ENCODE measurements at regions not wholly inside any gene's neighbourhood (a gene's known extent, or its start where the extent isn't known, plus 50 kb on each side); places are given as distances from the start of the nearest gene placed in this dataset.

GRCh38 chr10:4024516-4025245 lies 239.7 kb upstream of the KLF6 start:
- no peaks in the 10 kb centered on the region for H3K4me1 ChIP-seq
- TF ChIP-seq, protein P1, sequence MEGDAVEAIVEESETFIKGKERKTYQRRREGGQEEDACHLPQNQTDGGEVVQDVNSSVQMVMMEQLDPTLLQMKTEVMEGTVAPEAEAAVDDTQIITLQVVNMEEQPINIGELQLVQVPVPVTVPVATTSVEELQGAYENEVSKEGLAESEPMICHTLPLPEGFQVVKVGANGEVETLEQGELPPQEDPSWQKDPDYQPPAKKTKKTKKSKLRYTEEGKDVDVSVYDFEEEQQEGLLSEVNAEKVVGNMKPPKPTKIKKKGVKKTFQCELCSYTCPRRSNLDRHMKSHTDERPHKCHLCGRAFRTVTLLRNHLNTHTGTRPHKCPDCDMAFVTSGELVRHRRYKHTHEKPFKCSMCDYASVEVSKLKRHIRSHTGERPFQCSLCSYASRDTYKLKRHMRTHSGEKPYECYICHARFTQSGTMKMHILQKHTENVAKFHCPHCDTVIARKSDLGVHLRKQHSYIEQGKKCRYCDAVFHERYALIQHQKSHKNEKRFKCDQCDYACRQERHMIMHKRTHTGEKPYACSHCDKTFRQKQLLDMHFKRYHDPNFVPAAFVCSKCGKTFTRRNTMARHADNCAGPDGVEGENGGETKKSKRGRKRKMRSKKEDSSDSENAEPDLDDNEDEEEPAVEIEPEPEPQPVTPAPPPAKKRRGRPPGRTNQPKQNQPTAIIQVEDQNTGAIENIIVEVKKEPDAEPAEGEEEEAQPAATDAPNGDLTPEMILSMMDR (IDR thresholded peaks at IDR 0.05; ENCODE audit: borderline replicate concordance): no peak
- no peaks in the 10 kb centered on the region for H3K36me3 ChIP-seq
- DNase-seq: no peak
- no peaks in the 10 kb centered on the region for H3K27me3 ChIP-seq (ENCODE audit: low read depth)
- intact Hi-C loops (cut with micrococcal nuclease): no loop called here
- peaks cover 7% of the 10 kb centered on the region for H3K9me3 ChIP-seq (replicated peaks)
- H3K27ac ChIP-seq (replicated peaks): no peak overlapping the region
- H3K4me3 ChIP-seq: no peak overlapping the region

DNA sequence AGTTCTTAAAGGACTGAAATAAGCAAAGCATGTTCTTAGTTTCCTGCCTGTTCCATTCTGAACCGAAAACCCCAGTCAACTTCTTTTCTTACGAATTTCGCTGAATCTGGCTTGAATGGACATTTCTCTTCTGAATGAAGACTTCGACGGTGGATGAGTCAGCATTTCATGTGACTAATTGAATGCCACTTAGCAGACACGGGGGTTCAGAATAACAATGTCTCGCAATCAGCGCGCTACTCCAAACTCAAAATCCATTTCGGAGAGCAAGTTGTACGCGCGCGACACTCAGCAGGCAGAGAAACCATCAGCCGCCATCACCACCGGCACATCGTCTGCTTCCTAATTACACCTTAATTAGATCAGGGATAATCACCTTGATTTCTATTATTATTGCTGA lies 239.0 kb upstream of the KLF6 start:
- intact Hi-C loops (cut with micrococcal nuclease): no loop called here
- TF ChIP-seq, protein P1 (IDR thresholded peaks at IDR 0.05; ENCODE audit: borderline replicate concordance): no peak

GRCh38 chr10:4022473-4022872 lies 237.5 kb upstream of the KLF6 start:
- Histone ChIP-seq H3K4me1 (no peaks in the 10 kb centered on the region), H3K27me3 (ENCODE audit: low read depth) (no peaks in the 10 kb centered on the region), H3K36me3 (no peaks in the 10 kb centered on the region), H3K4me3 (no peak overlapping the region), H3K9me3 (replicated peaks) (peaks cover 7% of the 10 kb centered on the region), H3K27ac (replicated peaks) (no peak overlapping the region)
- DNase-seq: no peak
- intact Hi-C loops (cut with micrococcal nuclease): no loop called here
- TF ChIP-seq, protein P1 (IDR thresholded peaks at IDR 0.05; ENCODE audit: borderline replicate concordance): no peak

More for the DNA sequence above, 239.0 kb upstream of the KLF6 start:
- Histone ChIP-seq H3K36me3 (no peaks in the 10 kb centered on the region), H3K9me3 (replicated peaks) (peaks cover 7% of the 10 kb centered on the region), H3K4me1 (no peaks in the 10 kb centered on the region), H3K27ac (replicated peaks) (no peak overlapping the region), H3K4me3 (no peak overlapping the region), H3K27me3 (ENCODE audit: low read depth) (no peaks in the 10 kb centered on the region)
- no peak for DNase-seq

GRCh38 chr10:4020631-4021030 lies 235.6 kb upstream of the KLF6 start:
- intact Hi-C loops (cut with micrococcal nuclease): no loop called here
- TF ChIP-seq, protein P1 (IDR thresholded peaks at IDR 0.05; ENCODE audit: borderline replicate concordance): no peak
- DNase-seq: no peak
- peaks cover 7% of the 10 kb centered on the region for H3K9me3 ChIP-seq (replicated peaks)
- H3K4me1 ChIP-seq: no peaks in the 10 kb centered on the region
- no peak overlapping the region for H3K4me3 ChIP-seq
- H3K27me3 ChIP-seq (ENCODE audit: low read depth): no peaks in the 10 kb centered on the region
- no peaks in the 10 kb centered on the region for H3K36me3 ChIP-seq
- no peak overlapping the region for H3K27ac ChIP-seq (replicated peaks)

DNA sequence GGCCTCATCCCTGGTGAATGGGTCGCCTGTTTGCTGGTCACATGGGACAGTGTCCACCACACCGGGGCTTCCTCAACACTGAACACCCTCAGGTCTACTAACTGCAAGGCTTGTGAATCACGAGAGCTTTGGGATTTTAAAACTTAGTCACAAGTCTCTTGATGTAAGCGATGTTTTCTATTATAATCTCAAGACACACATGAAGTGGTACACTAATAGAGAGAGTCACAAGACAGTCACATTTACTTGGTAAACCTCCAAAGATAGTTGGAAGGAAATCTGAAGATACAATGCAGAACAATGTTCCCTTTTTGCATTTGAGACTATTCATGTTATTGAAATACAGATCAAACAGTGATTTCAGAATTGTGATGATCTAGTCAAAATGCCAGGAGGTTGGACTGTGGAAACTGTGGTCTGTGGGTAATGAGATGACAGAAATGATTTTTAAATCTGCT lies 233.1 kb upstream of the KLF6 start:
- no peaks in the 10 kb centered on the region for H3K27me3 ChIP-seq (ENCODE audit: low read depth)
- H3K4me3 ChIP-seq: no peak overlapping the region
- TF ChIP-seq, protein P1 (IDR thresholded peaks at IDR 0.05; ENCODE audit: borderline replicate concordance): no peak
- intact Hi-C loops (cut with micrococcal nuclease): no loop called here
- peaks cover 7% of the 10 kb centered on the region for H3K9me3 ChIP-seq (replicated peaks)
- H3K27ac ChIP-seq (replicated peaks): no peak overlapping the region
- no peak for DNase-seq
- peaks cover 10% of the 10 kb centered on the region for H3K4me1 ChIP-seq
- H3K36me3 ChIP-seq: no peaks in the 10 kb centered on the region

Data from left ventricle myocardium inferior (tissue), 1 donor.